Tibial nerve (tissue), 4 donors: ENCODE measurements at regions not wholly inside any gene's neighbourhood (a gene's known extent, or its start where the extent isn't known, plus 50 kb on each side); places are given as distances from the start of the nearest gene placed in this dataset.

Experiments used
- CTCF ChIP-seq, 5 experiments: fragments of 200-600 bp in 3 of 5; fragments of 450-650 bp in 2 of 5; sonication (generic) in 3 of 5; IDR thresholded peaks; one replicate each; pipeline ENCODE4 v1.5.1; 2016 to 2019; ENCODE audit warnings: antibody characterized with exemption in 5 of 5, mild to moderate bottlenecking in 3 of 5, moderate library complexity in 2 of 5
- EP300 ChIP-seq, 2 donors: sonication (generic); formaldehyde crosslinking; IDR thresholded peaks; one replicate each; pipeline ENCODE4 v1.6.1; 2017; ENCODE audit warnings: antibody characterized with exemption in 2 of 2, mild to moderate bottlenecking in 1 of 2
- POLR2A ChIP-seq, 2 donors: fragments of 450-650 bp; IDR thresholded peaks; one replicate each; pipeline ENCODE4 v1.6.1; 2017; ENCODE audit warnings: antibody characterized with exemption in 2 of 2, mild to moderate bottlenecking in 2 of 2, moderate library complexity in 2 of 2

GRCh38 chr11:13826505-13827278, 135.8 kb upstream of the SPON1 start:
- TF ChIP-seq CTCF (IDR thresholded peaks at IDR 0.05): no peak
- TF ChIP-seq POLR2A (IDR thresholded peaks at IDR 0.05): no peak
- no peak for TF ChIP-seq EP300 (IDR thresholded peaks at IDR 0.05)
